WERI-Rb-1 (cell line): ENCODE measurements at regions not wholly inside any gene's neighbourhood (a gene's known extent, or its start where the extent isn't known, plus 50 kb on each side); places are given as distances from the start of the nearest gene placed in this dataset.
"Not testable (repeated sequence)": the region's sequence is repeated elsewhere in the genome, so short reads cannot be mapped to it uniquely, and the experiment has no call there.

Experiments used
- DNase-seq: peaks from one replicate; pipeline ENCODE4 v3.0.0-alpha.2; 2020
- H3K27ac ChIP-seq: fragments of 250-450 bp; sonication (Bioruptor Pico); 2 replicates; pipeline ENCODE4 v1.5.1; 2020; ENCODE audit warnings: mild to moderate bottlenecking, moderate library complexity
- H3K27me3 ChIP-seq: fragments of 250-450 bp; sonication (Bioruptor Pico); 2 replicates; pipeline ENCODE4 v1.5.1; 2021; ENCODE audit warnings: mild to moderate bottlenecking, low read depth, moderate library complexity; ENCODE audit not compliant: insufficient read depth, severe bottlenecking
- H3K36me3 ChIP-seq: fragments of 250-450 bp; sonication (Bioruptor Pico); 2 replicates; pipeline ENCODE4 v1.5.1; 2020; ENCODE audit warnings: mild to moderate bottlenecking, moderate library complexity
- H3K4me3 ChIP-seq: 2 replicates; pipeline ENCODE4 v1.5.1; 2011; ENCODE audit warnings: low read depth, mild to moderate bottlenecking, control low read depth, low read length
- H3K9me3 ChIP-seq: fragments of 250-450 bp; sonication (Bioruptor Pico); 2 replicates; pipeline ENCODE4 v1.5.1; 2021; ENCODE audit warnings: mild to moderate bottlenecking, moderate library complexity; ENCODE audit not compliant: severe bottlenecking
- CTCF ChIP-seq: IDR thresholded peaks from 2 replicates; pipeline ENCODE4 v1.5.1; 2011; ENCODE audit warnings: low read depth, mild to moderate bottlenecking, control low read depth, inconsistent platforms, low read length

GRCh38 chr14:29403091-29403490 is 524.6 kb downstream of the PRKD1 start:
- DNase-seq = no peak
- H3K27me3 ChIP-seq = no peaks in the 10 kb centered on the region

GRCh38 chr14:29410581-29410980 is 517.1 kb downstream of the PRKD1 start:
- no peak overlapping the region for H3K27ac ChIP-seq
- no peaks in the 10 kb centered on the region for H3K27me3 ChIP-seq
- H3K36me3 ChIP-seq = no peaks in the 10 kb centered on the region
- no peak overlapping the region for H3K4me3 ChIP-seq
- no peaks in the 10 kb centered on the region for H3K9me3 ChIP-seq
- DNase-seq = no peak
- no peak for TF ChIP-seq CTCF

More at GRCh38 chr14:29403091-29403490, 524.6 kb downstream of the PRKD1 start:
- Histone ChIP-seq H3K4me3 (no peak overlapping the region), H3K9me3 (no peaks in the 10 kb centered on the region), H3K36me3 (no peaks in the 10 kb centered on the region), H3K27ac (no peak overlapping the region)
- no peak for TF ChIP-seq CTCF

DNA sequence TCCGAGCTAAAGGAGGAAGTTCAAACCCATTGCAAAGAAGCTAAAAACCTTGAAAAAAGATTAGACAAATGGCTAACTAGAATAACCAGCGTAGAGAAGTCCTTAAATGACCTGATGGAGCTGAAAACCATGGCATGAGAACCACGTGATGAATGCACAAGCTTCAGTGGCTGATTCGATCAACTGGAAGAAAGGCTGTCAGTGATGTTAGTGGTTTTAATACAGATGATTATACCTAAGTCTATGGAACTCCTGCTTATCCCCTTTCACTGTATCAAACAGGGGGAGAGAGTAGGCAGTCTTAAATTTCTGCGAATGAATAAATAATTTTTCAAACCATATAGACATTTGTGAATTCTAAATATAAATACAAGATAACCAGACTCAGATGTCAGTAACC is 512.7 kb downstream of the PRKD1 start:
- not testable (repeated sequence) for H3K27me3 ChIP-seq, H3K4me3 ChIP-seq

GRCh38 chr14:29419736-29420135 is 507.9 kb downstream of the PRKD1 start:
- no peaks in the 10 kb centered on the region for H3K9me3 ChIP-seq
- DNase-seq = no peak
- no peaks in the 10 kb centered on the region for H3K36me3 ChIP-seq
- H3K27ac ChIP-seq = no peak overlapping the region
- no peak overlapping the region for H3K4me3 ChIP-seq
- no peak for TF ChIP-seq CTCF
- no peaks in the 10 kb centered on the region for H3K27me3 ChIP-seq

More for the DNA sequence above, 512.7 kb downstream of the PRKD1 start:
- not testable (repeated sequence) for H3K36me3 ChIP-seq, DNase-seq, H3K9me3 ChIP-seq, H3K27ac ChIP-seq

DNA sequence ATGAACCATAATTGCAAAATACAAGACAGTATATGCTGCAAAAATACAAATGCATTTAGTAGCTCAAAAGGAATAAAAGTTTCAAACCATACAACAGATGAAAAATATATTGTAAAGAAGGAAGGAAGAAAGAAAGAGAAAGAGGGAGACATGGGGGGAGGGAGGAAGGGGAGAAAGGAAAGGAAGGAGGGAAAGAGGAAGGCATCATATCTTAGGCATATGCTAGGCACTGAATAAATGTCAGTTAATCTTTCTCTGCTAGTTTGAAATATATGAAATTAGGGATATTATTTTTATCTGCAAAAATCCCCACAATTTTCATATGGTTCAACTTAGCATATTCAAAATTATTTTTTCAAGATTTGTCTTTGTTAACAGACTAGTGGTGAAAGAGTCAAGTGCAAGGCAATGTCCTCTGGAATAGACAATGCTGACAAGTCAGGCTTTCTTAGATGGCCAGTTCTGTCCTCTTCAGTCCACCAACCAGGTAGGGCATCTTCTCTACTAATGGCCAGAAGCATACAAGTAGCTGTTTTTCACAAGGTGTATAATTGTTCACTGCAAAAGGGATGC is 506.4 kb downstream of the PRKD1 start:
- no peak for TF ChIP-seq CTCF
- Histone ChIP-seq H3K9me3 (no peaks in the 10 kb centered on the region), H3K27ac (no peak overlapping the region), H3K4me3 (no peak overlapping the region), H3K27me3 (no peaks in the 10 kb centered on the region), H3K36me3 (no peaks in the 10 kb centered on the region)
- DNase-seq = no peak

DNA sequence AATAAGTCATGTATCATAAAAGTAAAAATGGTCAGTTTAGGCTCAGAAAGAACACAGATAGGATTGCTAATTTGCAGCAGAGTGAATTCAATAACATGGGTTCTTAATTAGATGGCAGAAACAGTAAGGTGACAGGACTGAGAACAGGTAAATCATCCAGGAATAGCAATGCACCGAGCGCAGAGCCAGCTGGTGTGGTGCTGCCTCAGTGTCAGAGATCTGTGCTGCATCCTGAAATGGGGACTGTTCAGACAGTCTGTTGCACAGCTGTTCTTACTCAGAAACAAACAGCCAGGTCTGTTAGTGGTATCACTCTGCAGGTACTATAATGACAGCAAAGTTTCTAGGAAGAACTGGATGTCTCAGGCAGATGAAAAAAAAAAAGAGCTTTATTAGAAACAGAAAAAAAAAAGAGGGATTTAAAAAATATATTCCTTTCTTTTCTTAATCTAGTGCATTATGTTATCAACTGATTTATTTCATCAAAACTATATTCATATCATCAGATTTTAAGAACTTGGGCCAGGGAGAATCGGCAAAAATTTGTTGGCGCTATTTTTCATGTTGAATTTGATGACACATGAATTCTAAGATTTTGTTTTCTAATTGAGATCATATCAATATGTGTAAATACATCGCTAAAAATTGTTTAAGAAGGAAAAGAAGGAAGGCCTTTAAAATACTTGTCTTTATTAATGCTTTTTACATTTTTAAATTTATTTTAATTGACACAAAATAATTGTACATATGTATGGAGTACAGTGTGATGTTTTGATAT is 501.8 kb downstream of the PRKD1 start:
- H3K36me3 ChIP-seq = no peaks in the 10 kb centered on the region
- TF ChIP-seq CTCF = no peak
- no peaks in the 10 kb centered on the region for H3K9me3 ChIP-seq
- no peaks in the 10 kb centered on the region for H3K27me3 ChIP-seq
- no peak overlapping the region for H3K4me3 ChIP-seq
- no peak overlapping the region for H3K27ac ChIP-seq
- DNase-seq = no peak
